AG09319 (cell line): ENCODE measurements at regions not wholly inside any gene's neighbourhood (a gene's known extent, or its start where the extent isn't known, plus 50 kb on each side); places are given as distances from the start of the nearest gene placed in this dataset.

ENCODE experiments used
- DNase-seq: peaks from one replicate; pipeline ENCODE4 v3.0.0-alpha.2; 2010; ENCODE audit warnings: low read depth; ENCODE audit errors: extremely low read depth
- TF ChIP-seq, protein P1 (sequence below): IDR thresholded peaks from 2 replicates; pipeline ENCODE4 v1.5.1; 2011; ENCODE audit warnings: low read depth, mild to moderate bottlenecking, inconsistent platforms, low read length, moderate library complexity

DNA sequence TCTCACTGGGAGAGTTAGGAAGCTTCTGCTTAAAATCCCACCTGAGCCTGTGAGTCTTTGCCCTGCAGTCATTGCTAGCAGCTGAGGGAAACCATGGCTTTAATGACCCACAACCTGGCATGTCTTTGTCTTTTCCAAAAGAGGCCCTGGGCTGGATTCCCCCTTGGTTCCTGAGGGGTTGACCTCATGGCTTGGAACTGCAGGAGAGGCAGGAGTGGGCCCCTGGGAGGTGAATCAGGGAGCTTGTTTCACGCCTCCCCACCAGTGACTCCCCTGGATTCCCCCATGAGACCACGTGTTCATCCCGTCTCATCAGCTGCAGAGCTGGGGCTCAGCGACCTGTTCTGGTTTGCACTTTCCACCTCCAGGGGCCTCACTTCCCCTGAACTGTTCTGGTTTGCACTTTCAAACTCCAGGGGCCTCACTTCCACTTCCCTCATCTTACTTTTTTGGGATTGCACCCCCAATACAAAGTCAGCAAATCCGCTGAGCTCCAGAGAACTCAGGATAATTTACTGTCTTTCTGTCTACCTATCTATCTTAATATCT, 58.5 kb upstream of the TMEM18 start:
- TF ChIP-seq, protein P1, sequence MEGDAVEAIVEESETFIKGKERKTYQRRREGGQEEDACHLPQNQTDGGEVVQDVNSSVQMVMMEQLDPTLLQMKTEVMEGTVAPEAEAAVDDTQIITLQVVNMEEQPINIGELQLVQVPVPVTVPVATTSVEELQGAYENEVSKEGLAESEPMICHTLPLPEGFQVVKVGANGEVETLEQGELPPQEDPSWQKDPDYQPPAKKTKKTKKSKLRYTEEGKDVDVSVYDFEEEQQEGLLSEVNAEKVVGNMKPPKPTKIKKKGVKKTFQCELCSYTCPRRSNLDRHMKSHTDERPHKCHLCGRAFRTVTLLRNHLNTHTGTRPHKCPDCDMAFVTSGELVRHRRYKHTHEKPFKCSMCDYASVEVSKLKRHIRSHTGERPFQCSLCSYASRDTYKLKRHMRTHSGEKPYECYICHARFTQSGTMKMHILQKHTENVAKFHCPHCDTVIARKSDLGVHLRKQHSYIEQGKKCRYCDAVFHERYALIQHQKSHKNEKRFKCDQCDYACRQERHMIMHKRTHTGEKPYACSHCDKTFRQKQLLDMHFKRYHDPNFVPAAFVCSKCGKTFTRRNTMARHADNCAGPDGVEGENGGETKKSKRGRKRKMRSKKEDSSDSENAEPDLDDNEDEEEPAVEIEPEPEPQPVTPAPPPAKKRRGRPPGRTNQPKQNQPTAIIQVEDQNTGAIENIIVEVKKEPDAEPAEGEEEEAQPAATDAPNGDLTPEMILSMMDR: no peak
- DNase-seq: no peak

DNA sequence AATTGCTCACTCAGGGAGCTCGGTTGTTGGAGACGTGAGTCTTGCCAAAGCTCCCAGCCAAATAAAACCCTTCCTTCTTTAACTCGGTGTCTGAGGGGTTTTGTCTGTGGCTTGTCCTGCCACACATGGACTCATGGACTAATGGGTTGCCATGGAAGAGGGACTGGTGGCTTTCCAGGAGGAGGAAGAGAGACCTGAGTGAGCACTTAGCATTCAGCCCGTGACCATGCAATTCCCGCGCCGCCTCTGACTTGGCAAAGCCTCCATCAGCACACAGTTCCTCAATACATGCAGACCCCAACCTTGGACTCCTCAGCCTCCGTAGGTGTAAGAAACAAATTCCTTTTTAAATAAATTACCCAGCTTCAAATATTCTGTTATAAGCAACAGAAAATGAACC, 57.3 kb upstream of the TMEM18 start:
- TF ChIP-seq, protein P1: no peak
- no peak for DNase-seq

DNA sequence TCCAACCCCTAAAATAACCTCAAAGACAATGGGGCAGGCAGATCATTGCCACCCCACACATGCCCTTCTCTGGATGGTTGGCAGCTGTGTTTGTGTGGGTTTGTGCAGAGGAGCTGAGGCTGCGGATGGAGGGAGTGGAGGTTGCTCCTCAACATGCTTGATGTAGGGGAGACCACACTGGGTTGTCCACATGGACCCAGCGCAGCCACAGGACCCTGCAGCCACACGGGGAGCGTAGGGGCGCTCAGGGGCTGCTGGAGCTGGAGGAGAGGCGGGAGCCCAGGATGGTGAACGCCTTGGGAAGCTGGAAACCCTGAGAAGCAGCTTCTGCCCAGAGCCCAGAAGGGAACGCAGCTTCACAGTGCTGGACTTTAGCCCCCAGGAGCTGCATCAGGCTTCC, 56.3 kb upstream of the TMEM18 start:
- TF ChIP-seq, protein P1: no peak
- no peak for DNase-seq

DNA sequence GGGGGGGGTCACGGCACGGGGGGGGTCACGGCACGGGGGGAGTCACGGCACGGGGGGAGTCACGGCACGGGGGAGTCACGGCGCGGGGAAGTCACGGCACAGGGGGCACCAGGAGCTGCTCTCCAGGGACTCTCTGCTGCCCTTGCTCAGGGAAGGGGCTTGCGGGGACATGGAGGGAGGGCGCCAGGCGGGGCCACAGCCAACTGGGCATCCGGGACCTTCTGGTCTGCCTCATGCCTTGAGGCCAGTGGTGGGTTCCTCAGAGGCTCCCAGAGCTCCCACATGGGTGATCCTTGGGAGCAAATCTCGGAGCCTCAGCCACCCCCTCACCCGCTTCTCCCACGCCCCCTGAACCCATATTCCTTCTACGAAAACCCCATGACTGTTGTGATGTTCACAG, 55.8 kb upstream of the TMEM18 start:
- no peak for DNase-seq
- TF ChIP-seq, protein P1: no peak

DNA sequence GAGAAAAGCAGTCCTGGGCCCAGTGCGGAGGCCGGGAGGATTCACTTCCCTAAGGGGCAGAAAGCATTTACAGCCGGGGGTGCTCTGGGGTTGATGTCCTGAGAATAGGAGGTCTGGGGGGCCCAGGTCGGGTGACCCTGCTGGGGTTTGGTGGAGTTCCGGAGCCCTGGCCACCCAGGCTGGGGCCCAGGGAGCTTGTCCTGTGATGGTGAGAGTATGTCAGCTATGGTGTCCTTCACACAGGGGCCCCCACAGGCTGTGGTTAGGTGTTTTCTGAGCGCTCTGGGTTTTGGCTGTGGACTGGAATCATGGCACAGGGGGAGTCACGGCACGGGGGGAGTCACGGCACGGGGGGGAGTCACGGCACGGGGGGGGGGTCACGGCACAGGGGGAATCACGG, 54.5 kb upstream of the TMEM18 start:
- TF ChIP-seq, protein P1: no peak
- no peak for DNase-seq

DNA sequence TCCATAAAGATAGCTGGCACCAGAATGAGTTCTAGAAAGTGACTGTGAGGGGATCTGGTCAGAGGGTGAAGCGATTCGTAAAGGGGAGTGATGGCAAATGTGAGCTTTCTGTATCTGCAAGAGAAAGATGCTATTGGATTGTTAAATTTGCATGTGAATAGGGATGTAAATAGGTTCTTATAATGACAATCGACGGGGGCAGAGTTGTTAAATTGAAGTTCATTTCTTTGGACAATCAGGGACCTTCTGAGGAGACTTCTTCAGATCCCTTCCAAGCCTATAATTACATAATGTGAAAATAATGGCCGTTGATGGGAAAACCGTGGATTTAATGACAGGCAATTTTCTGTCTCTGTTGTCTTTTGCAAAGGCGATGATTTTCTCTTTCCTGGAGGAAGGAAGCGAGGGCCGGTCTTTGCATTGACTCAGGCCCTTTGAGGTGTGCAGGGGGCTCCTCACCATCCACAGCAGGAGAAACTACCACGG, 52.2 kb upstream of the TMEM18 start:
- DNase-seq: no peak
- TF ChIP-seq, protein P1: no peak

DNA sequence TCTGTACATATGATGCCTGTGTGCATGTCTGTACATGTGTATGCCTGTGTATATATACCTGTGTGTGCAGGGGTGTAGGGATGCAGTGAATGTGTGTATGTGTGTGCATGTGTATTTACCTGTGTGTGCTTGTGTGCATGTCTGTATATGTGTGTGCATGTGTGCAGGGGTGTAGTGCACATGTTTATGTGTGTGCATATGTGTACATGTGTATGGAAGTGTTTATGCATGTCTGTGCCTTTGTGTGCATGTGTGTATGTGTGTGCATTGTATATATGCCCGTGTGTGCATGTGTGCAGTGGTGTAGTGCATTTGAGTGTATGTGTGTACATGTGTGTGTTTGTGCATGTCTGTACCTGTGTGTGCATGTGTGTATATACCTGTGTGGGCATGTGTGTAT, 51.0 kb upstream of the TMEM18 start:
- TF ChIP-seq, protein P1: no peak

More for the DNA sequence above, 51.0 kb upstream of the TMEM18 start:
- no peak for DNase-seq
